SK-N-MC (cell line): ENCODE measurements at regions not wholly inside any gene's neighbourhood (a gene's known extent, or its start where the extent isn't known, plus 50 kb on each side); places are given as distances from the start of the nearest gene placed in this dataset.

Experiments used
- EZH2 ChIP-seq: fragments of 200-600 bp; sonication (generic); IDR thresholded peaks from one replicate; pipeline ENCODE4 v1.6.1; 2017; ENCODE audit warnings: antibody characterized with exemption
- FOXP2 ChIP-seq: optimal IDR thresholded peaks from 2 replicates; pipeline ENCODE3; 2011; ENCODE audit warnings: mild to moderate bottlenecking, moderate library complexity; ENCODE audit not compliant: insufficient read depth; ENCODE audit errors: extremely low read length, control extremely low read depth
- POLR2AphosphoS5 ChIP-seq: IDR thresholded peaks from 2 replicates; pipeline ENCODE4 v1.6.1; 2012; ENCODE audit warnings: mild to moderate bottlenecking, low read depth, low read length, borderline replicate concordance

GRCh38 chr4:77332696-77333270 is 175.8 kb downstream of the CCNG2 start:
- TF ChIP-seq EZH2 (no peak), POLR2AphosphoS5 (no peak), FOXP2 (no peak)
